Nephron (organoid): ENCODE measurements at regions not wholly inside any gene's neighbourhood (a gene's known extent, or its start where the extent isn't known, plus 50 kb on each side); places are given as distances from the start of the nearest gene placed in this dataset.

Source experiments
- H3K27ac Mint-ChIP-seq, 3 experiments: 2 replicates each; pipeline ENCODE4 v1.8.0; 2020; ENCODE audit warnings: mixed read lengths in 3 of 3, mild to moderate bottlenecking in 2 of 3, moderate library complexity in 1 of 3
- H3K27me3 Mint-ChIP-seq: 2 replicates; pipeline ENCODE4 v1.8.0; 2021; ENCODE audit warnings: low read depth, mild to moderate bottlenecking, moderate library complexity, mixed read lengths
- H3K36me3 Mint-ChIP-seq: 2 replicates; pipeline ENCODE4 v1.8.0; 2020; ENCODE audit warnings: low read depth, mixed read lengths
- H3K4me1 Mint-ChIP-seq: 2 replicates; pipeline ENCODE4 v1.8.0; 2020; ENCODE audit warnings: mixed read lengths
- H3K4me3 Mint-ChIP-seq, 3 experiments: 2 replicates each; pipeline ENCODE4 v1.8.0; 2020; ENCODE audit warnings: mild to moderate bottlenecking in 3 of 3, mixed read lengths in 3 of 3, moderate library complexity in 2 of 3
- H3K9me3 Mint-ChIP-seq: 2 replicates; pipeline ENCODE4 v1.8.0; 2020; ENCODE audit warnings: mixed read lengths
- TF ChIP-seq, protein P1 (sequence below), 3 experiments: fragments of 200-600 bp; sonication (generic); IDR thresholded peaks; one replicate each; pipeline ENCODE4 v1.5.0; 2021; ENCODE audit warnings: antibody characterized with exemption in 3 of 3; ENCODE audit not compliant: unreplicated experiment in 3 of 3

DNA sequence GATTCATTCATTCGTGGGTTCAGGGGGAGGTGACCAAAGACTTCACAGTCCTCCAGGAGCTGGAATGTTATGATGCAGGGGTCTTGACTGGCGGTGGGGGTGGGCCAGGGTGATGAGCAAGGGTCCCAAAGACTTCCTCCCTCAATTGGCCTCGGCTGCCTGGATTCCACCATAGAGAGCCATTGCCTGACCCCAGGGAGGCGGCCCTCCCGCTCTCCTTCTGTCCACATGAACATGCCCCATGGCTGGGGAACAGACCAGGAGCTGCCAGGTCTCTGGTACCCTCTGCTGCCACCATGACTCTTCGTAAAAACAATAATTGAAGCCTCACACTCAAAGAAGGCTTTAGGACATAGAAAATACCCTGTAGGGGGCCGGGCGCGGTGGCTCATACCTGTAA is 102.5 kb upstream of the CASZ1 start:
- peaks cover 25% of the 10 kb centered on the region for H3K27me3 Mint-ChIP-seq
- TF ChIP-seq, protein P1, sequence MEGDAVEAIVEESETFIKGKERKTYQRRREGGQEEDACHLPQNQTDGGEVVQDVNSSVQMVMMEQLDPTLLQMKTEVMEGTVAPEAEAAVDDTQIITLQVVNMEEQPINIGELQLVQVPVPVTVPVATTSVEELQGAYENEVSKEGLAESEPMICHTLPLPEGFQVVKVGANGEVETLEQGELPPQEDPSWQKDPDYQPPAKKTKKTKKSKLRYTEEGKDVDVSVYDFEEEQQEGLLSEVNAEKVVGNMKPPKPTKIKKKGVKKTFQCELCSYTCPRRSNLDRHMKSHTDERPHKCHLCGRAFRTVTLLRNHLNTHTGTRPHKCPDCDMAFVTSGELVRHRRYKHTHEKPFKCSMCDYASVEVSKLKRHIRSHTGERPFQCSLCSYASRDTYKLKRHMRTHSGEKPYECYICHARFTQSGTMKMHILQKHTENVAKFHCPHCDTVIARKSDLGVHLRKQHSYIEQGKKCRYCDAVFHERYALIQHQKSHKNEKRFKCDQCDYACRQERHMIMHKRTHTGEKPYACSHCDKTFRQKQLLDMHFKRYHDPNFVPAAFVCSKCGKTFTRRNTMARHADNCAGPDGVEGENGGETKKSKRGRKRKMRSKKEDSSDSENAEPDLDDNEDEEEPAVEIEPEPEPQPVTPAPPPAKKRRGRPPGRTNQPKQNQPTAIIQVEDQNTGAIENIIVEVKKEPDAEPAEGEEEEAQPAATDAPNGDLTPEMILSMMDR (IDR thresholded peaks at IDR 0.05; ENCODE audit: unreplicated experiment in 3 of 3): no peak
- no peaks in the 10 kb centered on the region for H3K36me3 Mint-ChIP-seq
- H3K4me3 Mint-ChIP-seq: no peak overlapping the region
- peak overlapping the region in 1 of 3 experiments; percentile 3 for H3K27ac Mint-ChIP-seq
- no peaks in the 10 kb centered on the region for H3K9me3 Mint-ChIP-seq
- peaks cover 12% of the 10 kb centered on the region for H3K4me1 Mint-ChIP-seq

GRCh38 chr1:10899490-10900250 is 103.2 kb upstream of the CASZ1 start:
- H3K27ac Mint-ChIP-seq: peak overlapping the region in 1 of 3 experiments; percentile 3
- H3K27me3 Mint-ChIP-seq: peaks cover 23% of the 10 kb centered on the region
- peak overlapping the region in 1 of 3 experiments; percentile 39 for H3K4me3 Mint-ChIP-seq
- H3K36me3 Mint-ChIP-seq: no peaks in the 10 kb centered on the region
- no peaks in the 10 kb centered on the region for H3K9me3 Mint-ChIP-seq
- TF ChIP-seq, protein P1 (IDR thresholded peaks at IDR 0.05; ENCODE audit: unreplicated experiment in 3 of 3): no peak
- peaks cover 12% of the 10 kb centered on the region for H3K4me1 Mint-ChIP-seq

- no peak overlapping the region for H3K4me3 Mint-ChIP-seq
- peaks cover 17% of the 10 kb centered on the region for H3K4me1 Mint-ChIP-seq
- TF ChIP-seq, protein P1 (IDR thresholded peaks at IDR 0.05; ENCODE audit: unreplicated experiment in 3 of 3): no peak
- H3K36me3 Mint-ChIP-seq: no peaks in the 10 kb centered on the region
- no peaks in the 10 kb centered on the region for H3K9me3 Mint-ChIP-seq
- peaks cover 23% of the 10 kb centered on the region for H3K27me3 Mint-ChIP-seq
- peak overlapping the region; percentile 70 to 97 (median 89) for H3K27ac Mint-ChIP-seq
Measured at GRCh38 chr1:10900251-10900651, 103.8 kb upstream of the CASZ1 start.

GRCh38 chr1:10900691-10901090 is 104.2 kb upstream of the CASZ1 start:
- Mint-ChIP-seq H3K4me1 (peaks cover 17% of the 10 kb centered on the region), H3K4me3 (peak overlapping the region in 2 of 3 experiments; percentile 11 to 59), H3K36me3 (no peaks in the 10 kb centered on the region), H3K9me3 (no peaks in the 10 kb centered on the region), H3K27ac (peak overlapping the region; percentile 70 to 97 (median 89)), H3K27me3 (peaks cover 23% of the 10 kb centered on the region)
- TF ChIP-seq, protein P1 (IDR thresholded peaks at IDR 0.05; ENCODE audit: unreplicated experiment in 3 of 3): no peak

GRCh38 chr1:10901091-10901890 is 104.8 kb upstream of the CASZ1 start:
- H3K27me3 Mint-ChIP-seq: peaks cover 23% of the 10 kb centered on the region
- peak overlapping the region; percentile 70 to 97 (median 89) for H3K27ac Mint-ChIP-seq
- no peaks in the 10 kb centered on the region for H3K9me3 Mint-ChIP-seq
- H3K4me3 Mint-ChIP-seq: peak overlapping the region in 2 of 3 experiments; percentile 11 to 59
- H3K4me1 Mint-ChIP-seq: peaks cover 17% of the 10 kb centered on the region
- no peaks in the 10 kb centered on the region for H3K36me3 Mint-ChIP-seq
- TF ChIP-seq, protein P1 (IDR thresholded peaks at IDR 0.05; ENCODE audit: unreplicated experiment in 3 of 3): no peak
